Psoas muscle (tissue), 7 donors: ENCODE measurements at regions not wholly inside any gene's neighbourhood (a gene's known extent, or its start where the extent isn't known, plus 50 kb on each side); places are given as distances from the start of the nearest gene placed in this dataset.

Experiments
- ATAC-seq, 4 donors: fragments of 200-7000 bp; cut with Tn5 transposase; one replicate each; pipeline ENCODE4 v1.9.1; 2020; ENCODE audit warnings: moderate library complexity in 3 of 4, mild to moderate bottlenecking in 2 of 4
- DNase-seq, 2 donors: peaks; one replicate each; pipeline ENCODE4 v3.0.0-alpha.2; 2020
- H3K27ac ChIP-seq: fragments of 200-600 bp; one replicate; pipeline ENCODE4 v1.8.0; 2022
- H3K27me3 ChIP-seq, 3 donors: fragments of 200-600 bp in 1 of 3; one replicate each; pipeline versions ENCODE4 v1.6.1 to v1.8.0; 2013 to 2022; ENCODE audit warnings: low read length in 2 of 3, mild to moderate bottlenecking in 2 of 3, moderate library complexity in 1 of 3; ENCODE audit not compliant: insufficient read depth in 3 of 3
- H3K36me3 ChIP-seq, 2 donors: fragments of 200-600 bp in 1 of 2; one replicate each; pipeline versions ENCODE4 v1.6.1 to v1.8.0; 2013 to 2022; ENCODE audit warnings: low read depth in 1 of 2, mild to moderate bottlenecking in 1 of 2, moderate library complexity in 1 of 2; ENCODE audit not compliant: insufficient read depth in 1 of 2
- H3K4me1 ChIP-seq: fragments of 200-600 bp; one replicate; pipeline ENCODE4 v1.8.0; 2022
- H3K4me3 ChIP-seq: fragments of 200-600 bp; one replicate; pipeline ENCODE4 v1.8.0; 2022; ENCODE audit warnings: mild to moderate bottlenecking
- H3K9me3 ChIP-seq: fragments of 200-600 bp; one replicate; pipeline ENCODE4 v1.8.0; 2022
- WGBS, 3 donors: extraction: QIAGEN DNeasy Blood & Tissue Kit; methylation state at CpG; one replicate each; pipeline versions ENCODE4 v1.1.6 to v1.1.7; 2013; 5-methylcytosine and 5-hydroxymethylcytosine counted together
- intact Hi-C, 2 donors: fragments of 100-400 bp; cut with DNase I; formaldehyde crosslinking; loops; one replicate each; pipeline versions ENCODE4 v1.11.0 to v1.14.2; 2022
- TF ChIP-seq, protein P1 (sequence below): fragments of 200-600 bp; IDR thresholded peaks from one replicate; pipeline ENCODE4 v1.8.0; 2022; ENCODE audit warnings: antibody characterized with exemption
- donor health status: healthy with polysubstance abuse.
- donor health status: DM: no; HTN: no; CAD: no; lungs with moderate emphysema.
- donor health status: Bipolar disorder and iron deficiency.
- donor health status: healthy.
- donor health status: DM: yes; HTN: yes; CAD: no.
- donor health status: DM: no; HTN: no; CAD: no.
- donor health status: DM: yes; HTN: yes; CAD: no.

- 82 to 86% (median 85%) methylated on average over 6 of the region's 6 CpGs for WGBS, 3 donors
- DNase-seq (no peak), ATAC-seq (no peak)
- Histone ChIP-seq H3K27ac (no peak overlapping the region), H3K9me3 (no peaks in the 10 kb centered on the region), H3K4me1 (no peaks in the 10 kb centered on the region), H3K36me3 (no peaks in the 10 kb centered on the region), H3K4me3 (no peak overlapping the region), H3K27me3 (peaks cover 0 to 2% (median 0%) of the 10 kb centered on the region in 3 donors)
- TF ChIP-seq, protein P1, sequence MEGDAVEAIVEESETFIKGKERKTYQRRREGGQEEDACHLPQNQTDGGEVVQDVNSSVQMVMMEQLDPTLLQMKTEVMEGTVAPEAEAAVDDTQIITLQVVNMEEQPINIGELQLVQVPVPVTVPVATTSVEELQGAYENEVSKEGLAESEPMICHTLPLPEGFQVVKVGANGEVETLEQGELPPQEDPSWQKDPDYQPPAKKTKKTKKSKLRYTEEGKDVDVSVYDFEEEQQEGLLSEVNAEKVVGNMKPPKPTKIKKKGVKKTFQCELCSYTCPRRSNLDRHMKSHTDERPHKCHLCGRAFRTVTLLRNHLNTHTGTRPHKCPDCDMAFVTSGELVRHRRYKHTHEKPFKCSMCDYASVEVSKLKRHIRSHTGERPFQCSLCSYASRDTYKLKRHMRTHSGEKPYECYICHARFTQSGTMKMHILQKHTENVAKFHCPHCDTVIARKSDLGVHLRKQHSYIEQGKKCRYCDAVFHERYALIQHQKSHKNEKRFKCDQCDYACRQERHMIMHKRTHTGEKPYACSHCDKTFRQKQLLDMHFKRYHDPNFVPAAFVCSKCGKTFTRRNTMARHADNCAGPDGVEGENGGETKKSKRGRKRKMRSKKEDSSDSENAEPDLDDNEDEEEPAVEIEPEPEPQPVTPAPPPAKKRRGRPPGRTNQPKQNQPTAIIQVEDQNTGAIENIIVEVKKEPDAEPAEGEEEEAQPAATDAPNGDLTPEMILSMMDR, result no peak
- intact Hi-C loops, result no loop called here
These were observed 201.9 kb downstream of the INHBA start for GRCh38 chr7:41501006-41501405.

GRCh38 chr7:41492603-41493002 is 210.3 kb downstream of the INHBA start:
- no peak overlapping the region for H3K4me3 ChIP-seq
- no peaks in the 10 kb centered on the region for H3K27me3 ChIP-seq
- DNase-seq (no peak), ATAC-seq (no peak)
- no peaks in the 10 kb centered on the region for H3K4me1 ChIP-seq
- no peaks in the 10 kb centered on the region for H3K36me3 ChIP-seq
- intact Hi-C loops, result no loop called here
- H3K27ac ChIP-seq, result no peak overlapping the region
- TF ChIP-seq, protein P1, result no peak
- WGBS, 3 donors, result 64 to 72% (median 69%) methylated on average over 4 of the region's 4 CpGs
- H3K9me3 ChIP-seq, result no peaks in the 10 kb centered on the region

- H3K36me3 ChIP-seq, result no peaks in the 10 kb centered on the region
- no peak for ATAC-seq
- no peak overlapping the region for H3K4me3 ChIP-seq
- 66 to 72% (median 70%) methylated on average over 3 of the region's 3 CpGs for WGBS, 3 donors
- intact Hi-C loops, result no loop called here
- TF ChIP-seq, protein P1, result no peak
- no peaks in the 10 kb centered on the region for H3K9me3 ChIP-seq
- no peaks in the 10 kb centered on the region for H3K4me1 ChIP-seq
- H3K27ac ChIP-seq, result no peak overlapping the region
- no peaks in the 10 kb centered on the region for H3K27me3 ChIP-seq
- DNase-seq, result no peak
These were observed 210.9 kb downstream of the INHBA start for GRCh38 chr7:41491883-41492471.

DNA sequence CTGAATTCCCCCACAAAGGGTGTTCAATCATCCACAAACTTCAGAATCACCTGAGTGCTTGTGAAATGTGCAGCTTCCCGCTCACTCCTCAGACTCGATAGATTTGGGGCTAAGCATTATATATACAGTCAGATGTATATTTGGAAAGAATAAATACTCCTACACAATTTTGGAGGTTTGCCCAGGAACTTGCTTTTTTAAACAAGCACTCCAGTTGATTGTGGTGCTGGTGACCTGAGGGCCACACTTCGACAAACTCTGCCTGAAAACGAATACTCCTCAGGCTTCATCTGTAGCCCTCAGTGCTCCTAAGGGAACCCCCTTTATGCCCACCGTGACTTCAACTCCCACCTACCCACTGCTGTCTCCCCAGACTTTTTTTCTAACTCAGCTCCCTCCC is 211.6 kb downstream of the INHBA start:
- H3K27ac ChIP-seq, result no peak overlapping the region
- H3K36me3 ChIP-seq, result no peaks in the 10 kb centered on the region
- TF ChIP-seq, protein P1, result no peak
- DNase-seq (no peak), ATAC-seq (no peak)
- no peaks in the 10 kb centered on the region for H3K9me3 ChIP-seq
- H3K4me1 ChIP-seq, result no peaks in the 10 kb centered on the region
- no peak overlapping the region for H3K4me3 ChIP-seq
- H3K27me3 ChIP-seq, result no peaks in the 10 kb centered on the region
- WGBS, 3 donors, result 68 to 74% (median 70%) methylated on average over 5 of the region's 5 CpGs
- intact Hi-C loops, result no loop called here

DNA sequence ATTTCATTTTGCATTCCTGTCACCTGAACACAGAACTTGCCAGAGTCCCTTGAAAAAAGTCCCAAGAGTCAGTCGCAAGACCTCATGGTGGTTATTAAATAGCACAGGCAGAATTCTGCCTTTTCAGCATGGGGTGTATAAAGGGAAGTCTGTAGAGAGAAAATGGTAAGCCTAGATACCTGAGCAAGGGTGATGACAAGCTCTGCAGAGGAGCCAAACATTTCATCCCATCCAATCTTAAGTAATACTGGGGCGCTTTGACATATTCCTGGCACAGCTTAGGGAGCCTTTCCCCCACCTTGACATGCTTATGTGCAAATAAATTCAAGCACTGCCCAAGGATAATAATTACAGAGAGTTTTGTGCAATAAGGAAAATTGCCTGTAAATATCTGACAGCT is 213.0 kb downstream of the INHBA start:
- intact Hi-C loops, result no loop called here
- 92 to 97% (median 97%) methylated on average over 2 of the region's 2 CpGs for WGBS, 3 donors
- no peak overlapping the region for H3K27ac ChIP-seq
- H3K4me3 ChIP-seq, result no peak overlapping the region
- DNase-seq (no peak), ATAC-seq (peak in 1 of 4 donors; percentile 64)
- TF ChIP-seq, protein P1, result no peak
- no peaks in the 10 kb centered on the region for H3K4me1 ChIP-seq
- no peaks in the 10 kb centered on the region for H3K36me3 ChIP-seq
- no peaks in the 10 kb centered on the region for H3K27me3 ChIP-seq
- peaks cover 4% of the 10 kb centered on the region for H3K9me3 ChIP-seq
